ENCODE measurements at regions not wholly inside any gene's neighbourhood (a gene's known extent, or its start where the extent isn't known, plus 50 kb on each side); places are given as distances from the start of the nearest gene placed in this dataset.

GRCh38 chr6:98717988-98718387, 116.4 kb upstream of the POU3F2 start:
- DNase-seq (ENCODE audit: low read depth), result no peak

DNA sequence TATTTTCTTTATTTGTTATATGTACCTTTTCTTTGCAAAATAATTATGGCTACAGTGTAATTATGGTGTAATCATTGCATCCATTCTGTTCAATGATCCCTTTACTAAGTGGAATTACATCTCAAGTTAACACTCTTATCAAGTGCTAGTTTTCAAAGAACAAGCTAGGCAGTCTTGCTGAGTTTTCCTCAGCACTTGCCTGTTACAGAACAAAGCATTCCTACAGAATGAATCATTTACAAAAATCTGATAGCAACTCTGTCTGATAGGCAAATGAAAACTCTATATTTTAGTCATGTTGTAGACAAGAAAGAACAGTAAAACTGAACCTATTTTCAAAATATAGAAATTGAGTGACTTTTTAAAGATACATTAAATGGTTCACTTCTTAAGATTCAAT, 109.8 kb upstream of the POU3F2 start:
- peak; percentile 9 for DNase-seq (ENCODE audit: low read depth)

DNA sequence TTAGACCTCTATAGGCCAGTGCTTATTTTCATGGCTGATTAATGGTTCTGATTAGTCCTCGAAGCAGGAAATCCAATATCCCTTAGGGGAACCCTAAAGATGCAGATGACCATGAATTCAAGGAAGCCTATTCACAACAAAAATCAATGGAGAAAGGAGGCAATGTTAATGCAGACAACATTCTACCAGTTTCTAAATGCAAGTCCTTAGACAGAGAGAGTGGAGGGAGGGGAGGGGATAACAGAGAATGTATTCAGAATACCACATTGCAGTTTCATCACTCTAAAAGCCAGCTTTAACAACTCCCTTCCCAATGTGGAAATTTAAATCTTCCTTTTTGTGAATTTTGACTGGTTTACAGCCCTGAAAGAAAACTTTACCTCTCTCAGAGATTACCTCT, 87.1 kb upstream of the POU3F2 start:
- DNase-seq (ENCODE audit: low read depth), result no peak

DNA sequence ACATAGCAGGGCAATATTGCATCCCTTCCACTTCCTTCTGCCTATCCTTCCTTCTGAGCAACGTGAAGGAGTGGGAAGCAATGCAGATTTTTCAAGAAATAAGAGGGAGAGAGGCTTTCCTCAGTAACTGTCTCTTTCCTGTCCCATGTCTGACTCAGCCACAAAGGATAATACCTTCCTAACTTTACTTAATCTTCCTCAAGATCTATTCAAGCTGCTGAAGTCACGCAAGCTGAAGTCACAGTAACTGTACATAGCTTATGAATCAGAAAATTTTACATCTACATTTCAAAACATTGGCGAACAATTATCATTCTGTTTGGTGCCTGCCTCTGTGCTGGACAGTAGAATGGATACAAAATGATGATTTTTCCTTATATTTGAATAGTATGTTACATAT, 86.4 kb upstream of the POU3F2 start:
- no peak for DNase-seq (ENCODE audit: low read depth)

DNA sequence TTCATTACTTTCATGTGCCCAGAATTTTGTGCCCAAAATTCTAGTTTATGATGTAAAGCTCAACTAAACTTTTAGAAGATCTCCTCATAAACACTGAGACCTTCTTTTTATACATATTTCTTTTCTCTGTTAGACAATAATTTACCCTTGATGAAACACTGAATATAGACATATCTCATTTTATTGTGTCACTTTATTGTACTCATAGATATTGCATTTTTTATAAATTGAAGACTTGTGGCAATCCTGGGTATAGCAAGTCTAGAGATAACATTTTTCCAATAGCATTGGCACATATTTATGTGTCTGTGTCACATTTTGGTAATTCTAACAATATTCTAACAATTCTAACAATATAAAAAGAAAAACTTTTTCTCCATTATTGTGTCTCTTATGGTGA, 74.9 kb upstream of the POU3F2 start:
- no peak for DNase-seq (ENCODE audit: low read depth)

DNA sequence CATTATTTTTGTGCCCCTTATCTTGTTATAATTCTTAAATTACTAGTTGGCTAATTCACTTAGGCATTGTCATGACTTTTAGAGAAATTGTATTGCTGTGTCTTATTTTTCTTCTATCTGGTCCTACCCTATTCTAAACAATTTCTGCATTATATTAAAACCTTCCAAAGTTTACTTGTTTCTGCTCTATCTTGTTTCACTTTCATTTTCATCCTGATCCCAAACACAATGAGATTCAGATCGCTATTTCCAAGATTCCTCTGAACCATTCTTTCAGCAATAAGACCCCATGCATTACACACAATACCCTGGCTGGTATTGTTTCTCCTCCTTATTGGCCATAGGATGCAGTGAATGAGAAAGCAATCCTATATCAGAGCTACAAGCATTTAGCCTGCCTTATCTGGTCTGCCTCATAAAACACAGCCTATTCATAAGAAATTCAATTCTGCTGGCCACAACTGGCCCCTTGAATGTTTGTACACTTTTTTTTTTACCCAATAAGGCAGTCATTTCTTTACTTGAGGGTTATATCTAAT, 69.9 kb upstream of the POU3F2 start:
- DNase-seq (ENCODE audit: low read depth), result peak; percentile 0

DNA sequence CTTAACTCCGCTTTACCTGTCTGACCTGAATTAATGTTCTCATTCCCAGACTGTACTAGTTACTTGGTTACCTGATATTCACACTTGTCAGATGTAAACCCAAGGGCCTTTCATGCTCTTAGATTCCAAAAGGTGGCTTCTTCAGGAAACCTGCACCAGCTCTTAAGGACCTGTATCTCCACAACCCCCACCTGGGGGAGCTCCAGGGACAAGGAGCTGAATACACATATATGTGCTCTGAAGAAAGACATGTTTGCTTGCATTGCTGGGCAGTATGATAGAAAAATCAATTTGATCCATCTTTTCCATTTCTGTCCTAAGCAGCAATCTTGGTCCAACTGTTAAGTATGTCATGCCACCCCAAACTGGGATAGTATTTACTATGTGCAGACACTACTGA, 64.8 kb upstream of the POU3F2 start:
- DNase-seq (ENCODE audit: low read depth), result peak; percentile 6

GRCh38 chr6:98775205-98775604, 59.2 kb upstream of the POU3F2 start:
- no peak for DNase-seq (ENCODE audit: low read depth)

DNA sequence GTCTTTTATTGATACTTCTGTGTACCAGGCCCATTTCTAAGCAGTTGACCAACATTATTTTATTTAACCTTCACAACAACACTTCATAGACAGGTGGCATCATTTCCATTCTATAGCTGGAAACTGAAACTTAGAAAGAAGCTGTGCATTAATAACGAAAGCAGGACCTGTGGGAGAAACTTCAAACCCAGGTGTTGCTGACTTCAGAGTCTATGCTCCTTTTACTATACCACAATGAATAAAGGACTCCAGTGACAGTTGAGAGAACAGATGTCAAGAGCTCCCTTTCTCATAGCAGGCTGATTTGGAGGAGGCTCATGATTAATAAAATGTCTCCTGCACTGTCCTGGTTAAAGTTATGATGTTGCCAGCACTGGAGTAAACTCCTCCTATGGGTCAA, 56.6 kb upstream of the POU3F2 start:
- no peak for DNase-seq (ENCODE audit: low read depth)

DNA sequence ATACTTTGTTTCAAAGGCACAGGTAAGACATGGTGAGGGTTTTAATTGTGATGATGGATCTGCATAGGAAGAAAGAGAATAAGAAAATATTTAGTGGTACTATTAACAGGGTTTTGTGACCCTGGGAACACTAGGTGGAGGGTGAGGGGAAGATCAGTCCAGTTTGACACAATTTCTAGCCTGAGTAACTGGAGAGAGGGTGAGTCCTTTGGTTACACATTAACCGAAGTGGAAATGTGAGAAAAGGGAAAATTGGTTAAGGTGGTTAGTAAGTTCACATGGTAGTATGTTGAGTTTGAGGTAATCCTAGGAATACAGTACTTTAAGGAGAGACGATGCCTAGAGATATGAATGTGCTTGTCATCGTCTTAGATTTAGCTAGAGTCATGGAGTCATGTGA, 54.8 kb upstream of the POU3F2 start:
- DNase-seq (ENCODE audit: low read depth), result no peak

DNA sequence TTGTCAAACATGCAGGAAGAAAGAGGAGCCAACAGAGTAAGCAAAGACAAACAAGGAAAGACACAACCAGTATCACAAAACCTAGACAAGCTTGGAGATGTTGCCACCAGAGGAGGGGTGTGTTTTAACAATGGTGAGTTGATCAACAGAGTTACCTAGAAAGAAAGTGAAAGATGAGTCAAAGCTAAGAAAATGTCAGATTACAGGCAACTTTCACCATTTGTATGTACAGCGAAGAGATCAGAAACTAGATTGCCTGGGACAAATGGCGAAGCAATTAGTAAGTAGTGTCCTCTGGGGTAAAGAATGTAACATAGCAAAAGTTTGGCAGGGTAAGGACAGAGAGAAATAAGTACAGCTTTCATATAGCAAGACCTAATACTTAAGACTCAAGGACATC, 51.6 kb upstream of the POU3F2 start:
- no peak for DNase-seq (ENCODE audit: low read depth)

DNA sequence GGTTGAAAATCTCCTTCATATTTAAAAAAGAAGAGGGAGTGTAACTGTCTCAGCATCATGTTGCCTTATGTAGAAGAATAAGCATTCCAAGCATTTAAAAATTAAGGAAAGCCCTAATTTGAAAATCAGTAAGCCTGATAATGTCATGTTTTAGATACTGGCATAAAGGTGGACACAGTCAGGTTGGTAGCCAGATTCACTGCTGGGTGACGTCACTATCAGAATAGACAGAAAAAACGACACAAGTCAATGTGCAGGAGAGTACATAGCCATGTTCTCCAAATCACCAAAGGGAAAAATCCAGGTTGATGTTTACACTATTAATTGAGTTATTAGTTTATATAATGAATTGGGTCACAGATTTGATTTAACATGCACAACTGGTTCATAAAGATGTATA, 50.8 kb upstream of the POU3F2 start:
- no peak for DNase-seq (ENCODE audit: low read depth)

All from iris pigment epithelial cell (primary cell).